Pancreas (tissue), 10 donors: ENCODE measurements at regions not wholly inside any gene's neighbourhood (a gene's known extent, or its start where the extent isn't known, plus 50 kb on each side); places are given as distances from the start of the nearest gene placed in this dataset.

ENCODE experiments used
- ATAC-seq, 4 donors: fragments of 200-7000 bp; cut with Tn5 transposase; one replicate each; pipeline versions ENCODE4 v1.8.0 to v1.9.1; 2020; ENCODE audit warnings: mild to moderate bottlenecking in 4 of 4, moderate library complexity in 4 of 4
- DNase-seq, 6 donors: peaks; one replicate each; pipeline ENCODE4 v3.0.0-alpha.2; 2020
- FAIRE-seq: peaks from 2 replicates; lab custom pipeline; 2012; peaks lifted over from hg19 to GRCh38; lab: Jason Lieb, UNC
- H3K27ac ChIP-seq, 4 donors: fragments of 200-600 bp; sonication (generic); 1 replicate in 3 of 4; 2 replicates in 1 of 4; pipeline versions ENCODE4 v1.5.0 to v1.8.0; 2020
- H3K27me3 ChIP-seq, 4 donors: fragments of 200-600 bp; one replicate each; pipeline ENCODE4 v1.8.0; 2021
- H3K36me3 ChIP-seq, 3 donors: fragments of 200-600 bp; sonication (generic) in 1 of 3; one replicate each; pipeline versions ENCODE4 v1.5.0 to v1.8.0; 2020 to 2021
- H3K4me1 ChIP-seq, 3 donors: fragments of 200-600 bp; one replicate each; pipeline ENCODE4 v1.8.0; 2021
- H3K4me3 ChIP-seq, 4 donors: fragments of 200-600 bp; sonication (generic) in 2 of 4; one replicate each; pipeline versions ENCODE4 v1.5.0 to v1.8.0; 2020 to 2021
- H3K9me3 ChIP-seq, 4 donors: fragments of 200-600 bp; one replicate each; pipeline ENCODE4 v1.8.0; 2021
- WGBS, 2 donors: extraction: QIAGEN DNeasy Blood & Tissue Kit; methylation state at CpG; one replicate each; pipeline ENCODE4 v1.1.7; 2013; 5-methylcytosine and 5-hydroxymethylcytosine counted together
- intact Hi-C, 3 donors: fragments of 100-400 bp; cut with DNase I; formaldehyde crosslinking; loops; one replicate each; pipeline versions ENCODE4 v1.11.1 to v1.14.2; 2022
- TF ChIP-seq, protein P1 (sequence below), 4 donors: fragments of 200-600 bp; sonication (generic) in 3 of 4; IDR thresholded peaks; one replicate each; pipeline versions ENCODE4 v1.5.0 to v1.8.0; 2021; ENCODE audit warnings: antibody characterized with exemption in 4 of 4
- donor health status: healthy with polysubstance abuse.
- donor health status: DM: no; HTN: no; CAD: no; lungs with moderate emphysema.
- donor health status: DM: no; HTN: no; CAD: no.
- donor health status: control.
- donor health status: control.
- donor health status: Bipolar disorder and iron deficiency.
- donor health status: DM: yes; HTN: yes; CAD: no.
- donor health status: DM: no; HTN: no; CAD: no.
- donor health status: DM: no; HTN: no; CAD: no.
- donor health status: DM: yes; HTN: yes; CAD: no.

DNA sequence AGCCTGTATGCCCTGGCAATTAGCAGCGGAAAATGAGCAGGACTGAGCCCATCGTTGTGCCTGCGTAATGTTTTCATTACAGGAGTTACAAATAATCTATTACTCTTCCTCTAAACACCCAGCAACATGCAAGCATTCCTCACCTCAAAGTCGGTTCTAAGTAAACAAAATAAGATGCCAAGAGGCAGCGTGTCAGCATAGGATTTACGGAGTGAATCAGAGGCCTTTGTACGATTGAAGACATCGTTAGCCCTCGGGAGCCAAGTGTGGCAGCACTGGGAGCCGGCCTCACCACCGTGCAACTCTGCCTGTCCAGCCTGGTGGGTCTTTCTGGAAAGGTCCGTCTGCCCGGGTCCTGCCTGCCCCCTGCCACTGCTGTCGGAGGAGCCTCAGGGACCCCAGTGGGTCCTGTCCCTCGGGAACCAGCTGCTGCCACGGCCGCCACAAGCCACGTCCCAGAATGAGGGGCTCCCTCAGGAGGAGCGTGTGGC lies 80.1 kb upstream of the CTDP1 start:
- H3K9me3 ChIP-seq: no peaks in the 10 kb centered on the region
- TF ChIP-seq, protein P1, sequence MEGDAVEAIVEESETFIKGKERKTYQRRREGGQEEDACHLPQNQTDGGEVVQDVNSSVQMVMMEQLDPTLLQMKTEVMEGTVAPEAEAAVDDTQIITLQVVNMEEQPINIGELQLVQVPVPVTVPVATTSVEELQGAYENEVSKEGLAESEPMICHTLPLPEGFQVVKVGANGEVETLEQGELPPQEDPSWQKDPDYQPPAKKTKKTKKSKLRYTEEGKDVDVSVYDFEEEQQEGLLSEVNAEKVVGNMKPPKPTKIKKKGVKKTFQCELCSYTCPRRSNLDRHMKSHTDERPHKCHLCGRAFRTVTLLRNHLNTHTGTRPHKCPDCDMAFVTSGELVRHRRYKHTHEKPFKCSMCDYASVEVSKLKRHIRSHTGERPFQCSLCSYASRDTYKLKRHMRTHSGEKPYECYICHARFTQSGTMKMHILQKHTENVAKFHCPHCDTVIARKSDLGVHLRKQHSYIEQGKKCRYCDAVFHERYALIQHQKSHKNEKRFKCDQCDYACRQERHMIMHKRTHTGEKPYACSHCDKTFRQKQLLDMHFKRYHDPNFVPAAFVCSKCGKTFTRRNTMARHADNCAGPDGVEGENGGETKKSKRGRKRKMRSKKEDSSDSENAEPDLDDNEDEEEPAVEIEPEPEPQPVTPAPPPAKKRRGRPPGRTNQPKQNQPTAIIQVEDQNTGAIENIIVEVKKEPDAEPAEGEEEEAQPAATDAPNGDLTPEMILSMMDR (IDR thresholded peaks at IDR 0.05): no peak
- H3K27ac ChIP-seq: no peak overlapping the region
- peak in 1 of 4 donors; percentile 40 for ATAC-seq
- H3K27me3 ChIP-seq: peaks cover 0 to 4% (median 0%) of the 10 kb centered on the region in 4 donors
- H3K4me3 ChIP-seq: no peak overlapping the region
- 38 to 45% methylated on average over 19 of the region's 19 CpGs for WGBS, 2 donors
- no peak for FAIRE-seq
- H3K4me1 ChIP-seq: no peaks in the 10 kb centered on the region
- intact Hi-C loops: no loop called here
- DNase-seq: peak in 3 of 6 donors; percentile 12 to 47 (median 22)
- H3K36me3 ChIP-seq: no peaks in the 10 kb centered on the region

DNA sequence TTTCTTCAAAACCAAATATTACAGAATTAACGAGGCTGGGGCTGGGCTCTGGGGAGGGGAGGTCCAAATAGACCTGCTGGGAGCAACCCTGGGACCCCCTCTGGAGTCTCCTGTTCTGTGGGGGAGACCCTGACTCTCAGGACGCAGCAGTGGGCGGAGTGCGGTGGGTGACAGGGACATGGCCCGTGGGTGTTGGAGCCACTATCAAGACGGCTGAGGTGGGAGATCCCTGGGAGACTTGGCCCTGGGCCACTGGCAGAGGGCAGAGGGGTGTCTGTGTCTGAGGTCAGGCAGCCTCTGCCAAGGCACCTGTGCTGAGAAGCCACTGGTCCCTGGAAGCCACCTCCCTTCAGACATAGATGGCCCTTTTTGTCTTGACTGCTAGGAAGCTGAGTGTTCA lies 79.5 kb upstream of the CTDP1 start:
- H3K4me3 ChIP-seq: no peak overlapping the region
- H3K36me3 ChIP-seq: no peaks in the 10 kb centered on the region
- FAIRE-seq: no peak
- H3K9me3 ChIP-seq: no peaks in the 10 kb centered on the region
- peak in 3 of 6 donors; percentile 15 to 51 (median 45) for DNase-seq
- H3K4me1 ChIP-seq: no peaks in the 10 kb centered on the region
- 56 to 63% methylated on average over 6 of the region's 6 CpGs for WGBS, 2 donors
- intact Hi-C loops: no loop called here
- TF ChIP-seq, protein P1 (IDR thresholded peaks at IDR 0.05): no peak
- peaks cover 0 to 4% (median 0%) of the 10 kb centered on the region in 4 donors for H3K27me3 ChIP-seq
- H3K27ac ChIP-seq: no peak overlapping the region
- ATAC-seq: no peak

DNA sequence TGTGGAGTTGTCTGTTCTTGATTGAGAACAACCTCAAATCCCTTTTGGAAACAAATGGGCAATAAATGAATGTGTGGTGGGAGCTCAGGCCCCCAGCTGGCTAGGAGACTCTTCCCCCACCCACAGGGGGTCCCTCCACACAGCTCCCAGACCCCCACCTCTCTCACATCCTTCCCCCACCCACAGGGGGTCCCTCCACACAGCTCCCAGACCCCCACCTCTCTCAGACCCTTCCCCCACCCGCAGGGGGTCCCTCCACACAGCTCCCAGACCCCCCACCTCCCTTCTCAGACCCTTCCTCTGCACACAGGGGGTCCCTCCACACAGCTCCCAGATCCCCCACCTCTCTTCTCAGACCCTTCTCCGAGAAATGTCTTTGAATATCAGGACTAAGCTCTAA lies 79.0 kb upstream of the CTDP1 start:
- H3K9me3 ChIP-seq: no peaks in the 10 kb centered on the region
- intact Hi-C loops: no loop called here
- ATAC-seq: no peak

DNA sequence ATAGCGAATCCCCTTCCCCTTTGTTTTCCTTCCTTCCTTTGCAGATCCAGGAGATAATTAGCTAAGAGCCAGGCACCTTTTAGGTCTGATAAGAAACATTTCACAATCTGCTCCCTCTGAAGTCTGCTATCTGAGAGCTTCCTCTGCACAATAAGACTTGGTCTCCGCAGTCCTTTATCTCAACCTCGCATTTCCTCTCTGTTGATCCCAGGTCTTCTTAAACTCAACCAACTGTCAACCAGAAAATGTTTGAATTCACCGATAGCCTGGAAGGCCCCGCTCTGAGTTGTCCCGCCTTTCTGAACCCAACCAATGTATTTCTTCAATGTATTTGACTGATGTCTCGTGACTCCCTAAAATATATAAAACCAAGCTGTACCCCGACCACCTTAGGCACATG lies 78.4 kb upstream of the CTDP1 start:
- no peak for DNase-seq
- H3K4me3 ChIP-seq: no peak overlapping the region
- intact Hi-C loops: no loop called here
- FAIRE-seq: no peak
- no peak overlapping the region for H3K27ac ChIP-seq
- ATAC-seq: no peak
- WGBS, 2 donors: 39 to 45% methylated on average over 8 of the region's 8 CpGs
- no peaks in the 10 kb centered on the region for H3K9me3 ChIP-seq
- H3K4me1 ChIP-seq: no peaks in the 10 kb centered on the region
- no peaks in the 10 kb centered on the region for H3K36me3 ChIP-seq
- TF ChIP-seq, protein P1 (IDR thresholded peaks at IDR 0.05): no peak
- peaks cover 0 to 4% (median 0%) of the 10 kb centered on the region in 4 donors for H3K27me3 ChIP-seq

More for the DNA sequence above, 79.0 kb upstream of the CTDP1 start:
- Histone ChIP-seq H3K27me3 (peaks cover 0 to 4% (median 0%) of the 10 kb centered on the region in 4 donors), H3K4me3 (no peak overlapping the region), H3K4me1 (no peaks in the 10 kb centered on the region), H3K36me3 (no peaks in the 10 kb centered on the region), H3K27ac (no peak overlapping the region)
- TF ChIP-seq, protein P1 (IDR thresholded peaks at IDR 0.05): no peak
- FAIRE-seq: no peak
- WGBS, 2 donors: 46 to 49% methylated on average over 2 of the region's 2 CpGs
- peak in 1 of 6 donors; percentile 15 for DNase-seq
